H1 (cell line): ENCODE measurements at regions not wholly inside any gene's neighbourhood (a gene's known extent, or its start where the extent isn't known, plus 50 kb on each side); places are given as distances from the start of the nearest gene placed in this dataset.

Source experiments
- CTCF ChIA-PET: fragments of 300-600 bp; sonication (Branson Sonifier 250); formaldehyde crosslinking; loops from one replicate; lab custom pipeline; 2021; ENCODE audit not compliant: partially characterized antibody; lab: Charles Lee
- POLR2A ChIA-PET: fragments of 300-600 bp; sonication (Branson Sonifier 250); formaldehyde crosslinking; loops from one replicate; lab custom pipeline; 2021; ENCODE audit warnings: inconsistent platforms; ENCODE audit not compliant: partially characterized antibody; lab: Charles Lee
- DNase-seq, 2 experiments: peaks; one replicate each; pipeline versions ENCODE4 v3.0.0 to v3.0.0-alpha.2; 2010 to 2022; ENCODE audit warnings: low spot score in 2 of 2, low read depth in 1 of 2, mixed read lengths in 1 of 2
- FAIRE-seq: peaks from 2 replicates; lab custom pipeline; 2011; peaks lifted over from hg19 to GRCh38; lab: Jason Lieb, UNC
- H2AFZ ChIP-seq: 2 replicates; pipeline ENCODE4 v1.8.1; 2012; ENCODE audit warnings: low read length, inconsistent platforms
- H2AK5ac ChIP-seq: 2 replicates; pipeline ENCODE4 v1.6.1; 2013; ENCODE audit warnings: low read depth, low read length
- H2BK120ac ChIP-seq: replicated peaks from 2 replicates; pipeline ENCODE3; 2013; ENCODE audit warnings: low read depth, low read length, inconsistent platforms
- H2BK12ac ChIP-seq: 2 replicates; pipeline ENCODE4 v1.6.1; 2013; ENCODE audit warnings: low read depth, low read length
- H2BK15ac ChIP-seq: 2 replicates; pipeline ENCODE4 v1.6.1; 2013; ENCODE audit warnings: low read length
- H2BK20ac ChIP-seq: 2 replicates; pipeline ENCODE4 v1.6.1; 2013; ENCODE audit warnings: low read length
- H2BK5ac ChIP-seq: 2 replicates; pipeline ENCODE4 v1.6.1; 2013; ENCODE audit warnings: low read depth, low read length
- H3K14ac ChIP-seq: 2 replicates; pipeline ENCODE4 v1.6.1; 2013; ENCODE audit warnings: inconsistent platforms; ENCODE audit not compliant: insufficient read length
- H3K18ac ChIP-seq: 2 replicates; pipeline ENCODE4 v1.6.1; 2013; ENCODE audit warnings: low read length; ENCODE audit errors: extremely low read depth
- H3K23ac ChIP-seq: 2 replicates; pipeline ENCODE4 v1.6.1; 2013; ENCODE audit warnings: inconsistent platforms; ENCODE audit not compliant: insufficient read length
- H3K23me2 ChIP-seq: 2 replicates; pipeline ENCODE4 v1.6.1; 2013; ENCODE audit warnings: low read depth, low read length
- H3K27ac ChIP-seq: 2 replicates; pipeline ENCODE4 v1.6.1; 2011; ENCODE audit warnings: low read depth, low read length, inconsistent platforms
- H3K27me3 ChIP-seq, 4 experiments: replicated peaks in 1 of 4; 1 replicate in 1 of 4; 2 replicates in 3 of 4; pipeline versions ENCODE4 v1.6.1 to v1.8.1; 2011 to 2013; ENCODE audit warnings: low read length in 3 of 4, mild to moderate bottlenecking in 3 of 4, inconsistent platforms in 2 of 4, mixed read lengths in 2 of 4, moderate library complexity in 1 of 4; ENCODE audit not compliant: control insufficient read depth in 3 of 4, insufficient read depth in 3 of 4; ENCODE audit errors: extremely low read depth in 1 of 4
- H3K36me3 ChIP-seq, 4 experiments: 2 replicates each; pipeline versions ENCODE4 v1.6.1 to v1.8.1; 2011 to 2013; ENCODE audit warnings: mild to moderate bottlenecking in 4 of 4, low read length in 3 of 4, moderate library complexity in 2 of 4, control low read depth in 1 of 4, inconsistent platforms in 1 of 4; ENCODE audit not compliant: insufficient read depth in 4 of 4, control insufficient read depth in 2 of 4
- H3K4ac ChIP-seq: replicated peaks from 2 replicates; pipeline ENCODE3; 2013; ENCODE audit warnings: low read length, low read depth, mixed read lengths, inconsistent platforms; ENCODE audit not compliant: insufficient read length
- H3K4me1 ChIP-seq, 4 experiments: replicated peaks in 1 of 4; 1 replicate in 1 of 4; 2 replicates in 3 of 4; pipeline versions ENCODE4 v1.6.1 to v1.8.1; 2011 to 2013; ENCODE audit warnings: low read length in 3 of 4, inconsistent platforms in 2 of 4, mixed read lengths in 1 of 4; ENCODE audit not compliant: insufficient read depth in 4 of 4, control insufficient read depth in 3 of 4
- H3K4me2 ChIP-seq, 2 experiments: 2 replicates each; pipeline versions ENCODE4 v1.6.1 to v1.8.1; 2011 to 2013; ENCODE audit warnings: low read depth in 2 of 2, low read length in 2 of 2, control low read depth in 1 of 2, inconsistent platforms in 1 of 2, mild to moderate bottlenecking in 1 of 2; ENCODE audit not compliant: insufficient read depth in 1 of 2
- H3K4me3 ChIP-seq, 4 experiments: fragments of 200-600, 300-600 bp in 1 of 4; sonication (generic), shearing (Covaris generic), sonication (Bioruptor Twin) in 1 of 4; 2 replicates each; pipeline versions ENCODE4 v1.5.1 to v1.8.1; 2011 to 2016; ENCODE audit warnings: low read length in 4 of 4, low read depth in 3 of 4, control low read depth in 2 of 4, inconsistent platforms in 2 of 4, mild to moderate bottlenecking in 2 of 4, mixed read lengths in 1 of 4, moderate library complexity in 1 of 4; ENCODE audit not compliant: insufficient read depth in 2 of 4; ENCODE audit errors: extremely low read depth in 1 of 4
- H3K56ac ChIP-seq: replicated peaks from 2 replicates; pipeline ENCODE3; 2013; ENCODE audit warnings: low read depth, mild to moderate bottlenecking, mixed read lengths, low read length, inconsistent platforms; ENCODE audit not compliant: insufficient read length
- H3K79me1 ChIP-seq: 2 replicates; pipeline ENCODE4 v1.6.1; 2013; ENCODE audit warnings: low read depth, low read length, control low read depth
- H3K79me2 ChIP-seq, 2 experiments: 2 replicates each; pipeline versions ENCODE4 v1.6.1 to v1.8.1; 2012 to 2013; ENCODE audit warnings: low read length in 2 of 2, mild to moderate bottlenecking in 2 of 2, inconsistent platforms in 1 of 2; ENCODE audit not compliant: insufficient read depth in 2 of 2, control insufficient read depth in 1 of 2
- H3K9ac ChIP-seq, 4 experiments: replicated peaks in 1 of 4; 1 replicate in 1 of 4; 2 replicates in 3 of 4; pipeline versions ENCODE4 v1.6.1 to v1.8.1; 2011 to 2013; ENCODE audit warnings: low read depth in 3 of 4, low read length in 3 of 4, control low read depth in 2 of 4, mild to moderate bottlenecking in 2 of 4, moderate library complexity in 2 of 4, inconsistent platforms in 1 of 4; ENCODE audit errors: extremely low read depth in 1 of 4
- H3K9me3 ChIP-seq, 2 experiments: 2 replicates each; pipeline versions ENCODE4 v1.6.1 to v1.8.1; 2012 to 2013; ENCODE audit warnings: mild to moderate bottlenecking in 2 of 2, moderate library complexity in 2 of 2, control low read depth in 1 of 2, inconsistent platforms in 1 of 2, low read depth in 1 of 2, low read length in 1 of 2, mixed read lengths in 1 of 2; ENCODE audit not compliant: insufficient read depth in 2 of 2
- H4K20me1 ChIP-seq, 2 experiments: replicated peaks in 1 of 2; 2 replicates each; pipeline versions ENCODE3 to v1.8.1; 2011 to 2013; ENCODE audit warnings: inconsistent platforms in 2 of 2, low read length in 2 of 2, mild to moderate bottlenecking in 1 of 2; ENCODE audit not compliant: insufficient read depth in 2 of 2, control insufficient read depth in 1 of 2
- H4K5ac ChIP-seq: 2 replicates; pipeline ENCODE4 v1.6.1; 2013; ENCODE audit warnings: low read length, low read depth, mixed read lengths, inconsistent platforms; ENCODE audit not compliant: insufficient read length
- H4K8ac ChIP-seq: 2 replicates; pipeline ENCODE4 v1.8.0; 2013; ENCODE audit warnings: mild to moderate bottlenecking, moderate library complexity, low read length, inconsistent platforms; ENCODE audit not compliant: insufficient read depth; ENCODE audit errors: extremely low read depth
- H4K91ac ChIP-seq: replicated peaks from 2 replicates; pipeline ENCODE3; 2013; ENCODE audit warnings: low read length, mixed read lengths, inconsistent platforms; ENCODE audit not compliant: insufficient read length
- BCL11A ChIP-seq, 2 experiments: IDR thresholded peaks; one replicate each; pipeline ENCODE4 v1.6.1; 2011; ENCODE audit warnings: low read depth in 2 of 2, low read length in 2 of 2, mild to moderate bottlenecking in 2 of 2
- BRCA1 ChIP-seq: IDR thresholded peaks from 2 replicates; pipeline ENCODE4 v1.6.1; 2012; ENCODE audit warnings: low read depth, low read length, improper control_type of control experiment
- CBX5 ChIP-seq: fragments of 300-800, 300-1000 bp; sonication (generic); IDR thresholded peaks from 2 replicates; pipeline ENCODE4 v1.7.1; 2016; ENCODE audit warnings: antibody characterized with exemption, low read length, low read depth
- EZH2 ChIP-seq: fragments of 200-600 bp; sonication (generic); IDR thresholded peaks from 2 replicates; pipeline ENCODE4 v1.7.1; 2012; ENCODE audit warnings: low read depth, mild to moderate bottlenecking, moderate library complexity, low read length, inconsistent platforms; ENCODE audit not compliant: severe bottlenecking
- GABPA ChIP-seq: IDR thresholded peaks from 2 replicates; pipeline ENCODE4 v1.6.1; 2011; ENCODE audit warnings: mild to moderate bottlenecking, low read length, moderate library complexity, borderline replicate concordance; ENCODE audit not compliant: insufficient read depth
- HDAC6 ChIP-seq: IDR thresholded peaks from one replicate; pipeline ENCODE4 v1.7.1; 2012; ENCODE audit warnings: low read depth, mild to moderate bottlenecking, inconsistent platforms, low read length, moderate library complexity
- KDM1A ChIP-seq: fragments of 200-600, 300-600 bp; sonication (generic); IDR thresholded peaks from 2 replicates; pipeline ENCODE4 v1.7.1; 2016; ENCODE audit warnings: mild to moderate bottlenecking, low read length, borderline replicate concordance
- KDM4A ChIP-seq: IDR thresholded peaks from one replicate; pipeline ENCODE4 v1.7.1; 2012; ENCODE audit warnings: low read depth, mild to moderate bottlenecking, moderate library complexity, low read length, inconsistent platforms; ENCODE audit not compliant: severe bottlenecking
- RXRA ChIP-seq: IDR thresholded peaks from 2 replicates; pipeline ENCODE4 v1.6.1; 2011; ENCODE audit warnings: low read depth, mild to moderate bottlenecking, low read length, moderate library complexity; ENCODE audit not compliant: insufficient read depth
- SIX5 ChIP-seq: IDR thresholded peaks from 2 replicates; pipeline ENCODE4 v1.6.1; 2011; ENCODE audit warnings: mild to moderate bottlenecking, low read depth, low read length
- SRF ChIP-seq: IDR thresholded peaks from 2 replicates; pipeline ENCODE4 v1.6.1; 2011; ENCODE audit warnings: mild to moderate bottlenecking, low read depth, low read length, moderate library complexity
- TAF7 ChIP-seq: optimal IDR thresholded peaks from 2 replicates; pipeline ENCODE3; 2011; ENCODE audit warnings: low read depth, mild to moderate bottlenecking, inconsistent platforms, low read length, moderate library complexity, borderline replicate concordance
- TBP ChIP-seq: IDR thresholded peaks from 2 replicates; pipeline ENCODE4 v1.6.1; 2011; ENCODE audit warnings: low read depth, low read length, improper control_type of control experiment
- TCF12 ChIP-seq: IDR thresholded peaks from 2 replicates; pipeline ENCODE4 v1.6.1; 2011; ENCODE audit warnings: low read depth, mild to moderate bottlenecking, low read length
- YY1 ChIP-seq: IDR thresholded peaks from 2 replicates; pipeline ENCODE4 v1.6.1; 2011; ENCODE audit warnings: low read depth, mild to moderate bottlenecking, low read length
- ZNF274 ChIP-seq: IDR thresholded peaks from 2 replicates; pipeline ENCODE4 v1.7.0; 2012; ENCODE audit warnings: low read length, borderline replicate concordance; ENCODE audit errors: extremely low read depth
- WGBS, 2 experiments: shearing (Covaris generic) in 1 of 2; methylation state at CpG; one replicate each; pipeline versions ENCODE4 v1.1.6 to v1.1.7; 2013 to 2015; ENCODE audit warnings: low lambda C conversion rate in 2 of 2, mixed read lengths in 2 of 2, inconsistent platforms in 1 of 2, low coverage in 1 of 2, missing lambda C conversion rate in 1 of 2; ENCODE audit not compliant: insufficient replicate concordance in 2 of 2, insufficient coverage in 1 of 2, insufficient read length in 1 of 2; ENCODE audit errors: extremely low coverage in 1 of 2, missing lambda C conversion rate in 1 of 2; 5-methylcytosine and 5-hydroxymethylcytosine counted together

DNA sequence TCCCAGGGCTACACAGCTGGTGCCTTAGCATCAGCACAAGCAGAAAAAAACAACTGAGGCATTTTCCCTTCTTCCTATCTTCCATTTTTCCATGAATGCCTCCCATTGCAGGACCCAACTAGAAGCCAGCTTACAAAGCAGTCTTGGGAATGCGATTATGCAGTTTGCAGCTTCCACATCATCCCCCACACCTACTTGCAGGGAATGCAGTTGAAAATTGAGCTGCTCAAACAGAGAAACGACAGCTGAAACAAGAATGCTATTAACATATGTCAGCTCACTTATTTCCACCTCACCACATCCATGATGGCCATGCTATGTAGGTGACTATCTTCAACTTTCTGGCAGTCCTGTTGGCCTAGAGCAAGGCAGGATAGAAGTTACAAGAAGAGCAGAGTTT lies 150.6 kb upstream of the KCTD3 start:
- H3K23me2 ChIP-seq = no peaks in the 10 kb centered on the region
- no peak overlapping the region for H2BK15ac ChIP-seq
- no peak overlapping the region for H3K27ac ChIP-seq
- H3K4me2 ChIP-seq = no peak overlapping the region
- no peak overlapping the region for H3K4ac ChIP-seq
- no peaks in the 10 kb centered on the region for H3K79me2 ChIP-seq
- no peak overlapping the region for H2BK120ac ChIP-seq
- H3K27me3 ChIP-seq = no peaks in the 10 kb centered on the region
- ChIA-PET CTCF (interaction anchor here (1.2 kb wide), 1 partner anchor 22 kb away, joined by 4 read pairs; no protein-coding TSS in a partner anchor), POLR2A (no interaction called here)
- H4K5ac ChIP-seq = no peak overlapping the region
- DNase-seq (no peak), FAIRE-seq (peak; percentile 79)
- H3K9me3 ChIP-seq = no peaks in the 10 kb centered on the region
- H3K4me1 ChIP-seq = peaks cover 0 to 4% (median 0%) of the 10 kb centered on the region in 4 experiments; a peak in 1 of 7 replicates
- no peak overlapping the region for H3K14ac ChIP-seq
- no peak overlapping the region for H2AFZ ChIP-seq
- H3K23ac ChIP-seq = no peak overlapping the region
- H2AK5ac ChIP-seq = no peak overlapping the region; the same call in 1 of the 2 replicates
- no peak overlapping the region for H2BK20ac ChIP-seq
- H3K18ac ChIP-seq = no peak overlapping the region; the same call in 1 of the 2 replicates
- no peak overlapping the region for H4K8ac ChIP-seq
- H3K4me3 ChIP-seq = no peak overlapping the region
- H2BK5ac ChIP-seq = peak overlapping the region; percentile 85; the same call in 1 of the 2 replicates
- H3K56ac ChIP-seq = no peak overlapping the region
- H4K91ac ChIP-seq = no peak overlapping the region
- 66% methylated on average over 2 of the region's 2 CpGs; no CpG with 5 or more reads in 1 of the 2 experiments for WGBS, 2 experiments
- H4K20me1 ChIP-seq = no peaks in the 10 kb centered on the region
- H3K79me1 ChIP-seq = no peaks in the 10 kb centered on the region
- H2BK12ac ChIP-seq = no peak overlapping the region; the same call in 1 of the 2 replicates
- H3K36me3 ChIP-seq = no peaks in the 10 kb centered on the region
- no peak overlapping the region for H3K9ac ChIP-seq
- TF ChIP-seq TBP (no peak), YY1 (no peak), ZNF274 (no peak), SIX5 (no peak), KDM1A (no peak), CBX5 (no peak), GABPA (no peak), TAF7 (no peak), HDAC6 (no peak), SRF (no peak), BRCA1 (no peak), RXRA (no peak), KDM4A (no peak), BCL11A (IDR thresholded peaks at IDR 0.05; ENCODE audit: low read depth in 2 of 2, low read length in 2 of 2) (no peak), EZH2 (no peak), TCF12 (no peak)
